GM21526 (cell line): ENCODE measurements at regions not wholly inside any gene's neighbourhood (a gene's known extent, or its start where the extent isn't known, plus 50 kb on each side); places are given as distances from the start of the nearest gene placed in this dataset.
"Not testable (repeated sequence)": the region's sequence is repeated elsewhere in the genome, so short reads cannot be mapped to it uniquely, and the experiment has no call there.

ENCODE experiments used
- ATAC-seq: cut with Tn5 transposase; IDR thresholded peaks from one replicate; pipeline ENCODE4 v1.9.1; 2021; ENCODE audit warnings: moderate library complexity; ENCODE audit not compliant: unreplicated experiment, low FRiP score

DNA sequence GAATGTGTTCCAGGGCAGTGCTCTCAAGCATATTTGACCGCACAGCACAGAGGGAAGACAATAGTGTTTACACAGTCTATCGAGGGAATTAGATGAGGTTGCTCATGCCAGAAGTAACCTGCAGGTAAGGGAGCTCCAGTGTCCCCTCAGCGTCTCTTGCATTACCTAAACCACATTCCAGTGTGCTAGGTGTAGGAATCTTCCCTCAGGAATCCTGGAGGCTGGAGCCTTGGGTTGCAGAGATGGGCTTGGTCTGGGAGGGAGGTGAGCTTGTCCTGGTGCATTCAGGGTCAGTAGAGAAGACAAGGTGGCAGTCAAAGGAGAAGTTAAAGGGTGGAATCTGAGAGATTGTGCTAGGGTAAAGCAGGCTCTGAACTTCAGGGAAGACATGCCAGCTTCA, 56.3 kb downstream of the SOX14 start:
- no peak for ATAC-seq

- ATAC-seq: no peak
Observed at GRCh38 chr3:137835096-137835495, 71.0 kb downstream of the SOX14 start.

DNA sequence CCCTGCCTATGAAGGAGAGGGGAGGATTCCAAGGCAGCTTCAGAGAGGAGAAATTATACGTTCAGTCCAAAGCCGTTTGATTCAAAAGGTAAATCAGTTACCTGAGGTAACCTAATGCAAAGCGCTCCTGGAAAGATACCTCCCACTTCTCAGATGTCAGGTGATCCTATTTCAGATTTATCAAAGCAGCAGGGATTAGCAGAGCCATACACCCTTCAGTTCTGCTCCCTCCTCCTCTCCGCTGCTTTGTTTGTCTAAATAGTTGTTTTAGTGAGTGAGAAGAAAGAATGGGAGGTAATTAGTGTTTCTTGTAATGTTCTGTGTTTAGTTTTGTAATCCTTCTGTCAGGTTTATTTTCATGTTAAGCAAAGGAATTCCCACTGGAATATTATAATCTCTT, 81.1 kb downstream of the SOX14 start:
- ATAC-seq: no peak

- ATAC-seq: no peak
Observed at GRCh38 chr3:137845666-137846065, 81.6 kb downstream of the SOX14 start.

DNA sequence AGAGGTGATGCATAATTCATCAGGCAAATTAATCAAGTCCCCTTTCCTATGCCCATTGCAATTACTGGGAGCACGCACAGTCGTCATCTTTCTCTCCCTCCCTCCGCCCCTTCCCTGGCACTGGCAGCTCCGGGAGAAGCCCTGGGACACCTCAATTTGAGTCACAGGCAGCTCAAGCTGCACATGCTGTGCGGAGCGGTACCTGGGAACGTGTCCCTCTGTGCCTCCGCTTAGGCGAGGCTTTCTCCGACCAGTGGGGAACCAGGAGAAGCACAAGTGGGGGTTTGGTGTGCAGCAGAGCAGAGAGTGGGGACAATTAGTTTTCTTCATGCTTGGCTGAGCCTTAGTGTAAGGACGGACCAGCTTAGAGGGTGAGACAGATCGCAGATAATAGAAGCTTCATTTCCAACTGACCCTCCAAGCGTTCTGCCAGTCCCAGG, 88.3 kb downstream of the SOX14 start:
- ATAC-seq: no peak

GRCh38 chr3:137854533-137855261, 90.6 kb downstream of the SOX14 start:
- ATAC-seq: no peak

DNA sequence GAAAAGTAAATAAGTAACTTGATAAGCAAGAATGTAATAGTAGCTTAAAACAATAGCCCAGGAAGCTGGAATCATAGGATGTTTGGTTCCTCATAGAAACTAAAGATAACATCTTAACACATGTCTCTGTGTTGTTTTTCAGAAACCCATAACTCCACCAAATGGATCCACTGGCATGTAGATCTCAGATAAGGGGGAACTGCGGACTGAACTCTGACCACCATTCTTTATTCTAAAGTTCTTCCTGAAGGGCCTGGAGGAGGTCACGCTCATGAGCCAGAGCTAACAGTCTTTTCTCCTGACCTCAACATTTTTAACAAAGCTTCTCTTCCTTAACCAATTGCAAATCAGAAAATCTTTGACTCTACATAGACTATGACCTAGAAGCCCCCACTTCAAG, 101.9 kb downstream of the SOX14 start:
- no peak for ATAC-seq

GRCh38 chr3:137866933-137867332, 102.8 kb downstream of the SOX14 start:
- no peak for ATAC-seq

GRCh38 chr3:137867611-137868010, 103.5 kb downstream of the SOX14 start:
- no peak for ATAC-seq

DNA sequence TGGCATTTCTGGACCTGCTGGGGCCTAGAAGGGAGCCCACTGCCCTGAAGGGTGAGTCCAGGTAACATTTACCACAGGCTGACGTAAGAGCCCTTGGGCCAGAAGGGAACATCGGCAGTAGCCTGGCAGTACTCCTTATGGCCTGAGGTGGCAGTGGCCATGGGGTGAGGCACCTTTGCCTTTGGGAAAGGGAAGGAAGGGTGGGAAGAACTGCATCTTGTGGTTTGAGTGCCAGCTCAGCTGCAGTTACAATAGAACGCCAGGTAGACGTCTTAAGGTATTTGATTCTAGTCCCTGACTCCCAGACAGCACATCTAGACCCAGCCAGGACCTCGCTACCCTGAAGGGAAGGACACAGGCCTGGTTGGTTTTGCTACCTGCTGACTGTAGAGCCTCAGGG, 104.9 kb downstream of the SOX14 start:
- no peak for ATAC-seq

- not testable (repeated sequence) for ATAC-seq
Observed at GRCh38 chr3:137872589-137872988, 108.5 kb downstream of the SOX14 start.

- ATAC-seq: not testable (repeated sequence)
Observed at GRCh38 chr3:137896842-137897241, 113.1 kb upstream of the CLDN18 start.

DNA sequence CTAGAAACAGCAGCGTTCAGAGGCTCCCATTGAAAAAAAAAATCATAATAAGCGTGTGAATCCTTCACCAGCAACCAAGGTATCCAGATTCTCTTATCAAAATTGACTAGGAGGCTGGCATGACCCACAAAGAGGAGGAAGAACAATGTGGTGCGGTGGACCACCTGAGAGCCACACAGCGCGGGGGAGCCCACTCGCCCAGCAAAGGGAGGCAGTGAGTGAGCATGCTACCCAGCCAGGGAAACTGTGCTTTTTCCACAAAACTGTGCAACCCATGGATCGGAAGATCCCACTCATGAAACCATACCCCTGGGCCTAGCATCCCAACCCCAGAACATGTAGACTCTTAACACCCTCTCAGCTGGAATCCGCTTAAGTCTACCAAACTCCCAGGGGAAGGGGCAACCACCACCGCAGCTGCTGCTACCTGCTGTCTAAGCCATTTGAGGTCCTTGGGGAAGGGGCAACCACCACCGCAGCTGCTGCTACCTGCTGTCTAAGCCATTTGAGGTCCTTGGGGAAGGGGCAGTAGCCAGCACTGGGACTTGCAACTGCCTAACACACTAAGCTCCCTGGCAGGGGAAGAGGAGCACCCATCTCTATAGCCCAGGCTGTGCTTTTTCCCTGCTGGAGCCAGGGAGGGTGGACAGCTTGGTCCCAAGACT, 102.8 kb upstream of the CLDN18 start:
- ATAC-seq: no peak

- ATAC-seq: no peak
Observed at GRCh38 chr3:137924628-137925027, 85.3 kb upstream of the CLDN18 start.

DNA sequence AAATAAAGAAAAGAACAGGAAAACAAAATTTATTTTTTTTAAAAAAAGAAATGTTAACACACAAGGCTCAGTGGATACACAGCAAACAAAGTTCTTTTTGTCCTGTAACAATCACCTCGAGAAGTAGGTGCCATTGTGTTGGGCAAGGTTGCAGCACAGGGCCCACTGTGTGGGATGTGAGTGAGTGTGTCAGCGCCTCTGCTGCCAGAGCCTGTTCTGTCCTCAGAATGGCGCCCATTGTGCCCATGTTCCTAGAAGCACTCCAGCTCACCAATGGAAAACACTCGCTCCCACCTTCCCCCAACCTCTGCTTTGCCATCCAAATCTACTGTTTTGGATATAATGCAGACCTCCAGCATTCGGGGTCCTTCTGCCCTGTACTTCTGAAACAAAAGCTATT, 84.9 kb upstream of the CLDN18 start:
- ATAC-seq: no peak

GRCh38 chr3:137926991-137927390, 83.0 kb upstream of the CLDN18 start:
- ATAC-seq: no peak

DNA sequence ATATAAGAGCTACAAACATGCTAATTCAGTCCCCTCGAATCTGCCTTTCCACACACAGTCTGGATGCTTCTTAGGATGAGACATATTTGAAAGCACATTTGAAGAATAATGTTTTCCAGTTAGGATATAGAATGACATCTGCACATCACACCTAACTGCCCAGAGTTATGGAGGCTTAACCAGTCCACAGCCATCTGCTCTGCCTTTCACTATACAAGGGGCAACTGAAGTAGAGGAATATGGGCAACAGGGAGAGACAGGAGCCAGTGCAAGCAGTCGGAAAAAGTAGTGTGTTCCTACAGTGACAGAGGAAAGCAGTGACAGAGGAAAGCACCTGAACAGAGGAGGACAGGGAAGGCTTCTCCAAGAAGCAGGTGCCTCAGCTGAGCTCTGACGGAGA, 79.0 kb upstream of the CLDN18 start:
- ATAC-seq: no peak

DNA sequence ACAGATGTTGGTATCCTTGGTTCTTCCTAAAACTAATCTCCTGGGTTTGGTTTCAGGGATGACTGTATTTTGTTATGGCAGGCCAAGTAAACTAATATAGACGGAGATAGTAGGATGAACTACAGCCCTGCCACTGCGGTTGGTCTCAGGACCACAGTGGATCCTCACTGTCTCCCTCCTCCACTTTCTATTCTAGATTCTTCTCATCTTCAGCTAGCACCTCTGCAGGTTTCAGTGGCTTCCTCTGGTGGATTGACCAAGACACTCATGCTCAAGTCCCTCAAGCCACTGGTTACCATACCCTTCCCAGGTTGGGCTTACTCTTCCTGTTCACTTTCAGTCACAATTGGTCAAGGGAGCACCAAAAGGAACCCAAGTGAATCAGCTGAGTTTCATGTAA, 71.1 kb upstream of the CLDN18 start:
- no peak for ATAC-seq

DNA sequence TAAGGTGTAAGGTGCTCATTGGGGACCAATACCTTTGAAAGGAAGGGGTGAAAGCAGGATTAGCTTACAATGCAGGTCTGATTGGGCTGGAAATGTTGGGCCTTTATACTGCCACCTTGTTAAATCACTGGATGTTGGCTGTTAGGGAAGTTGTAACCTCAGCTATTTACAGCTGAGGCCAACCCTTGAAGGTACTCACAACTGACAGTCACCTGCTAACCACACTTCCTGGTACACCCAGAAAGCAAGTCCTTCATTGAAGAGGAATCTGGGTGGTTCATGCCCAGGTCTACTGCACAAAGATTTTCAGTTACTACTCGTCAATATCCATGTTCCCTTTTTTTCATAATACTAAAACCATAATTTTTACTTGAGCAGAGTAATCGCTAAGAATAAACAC, 65.4 kb upstream of the CLDN18 start:
- ATAC-seq: no peak

- ATAC-seq: peak; percentile 77
Observed at GRCh38 chr3:137946356-137946973, 63.5 kb upstream of the CLDN18 start.

DNA sequence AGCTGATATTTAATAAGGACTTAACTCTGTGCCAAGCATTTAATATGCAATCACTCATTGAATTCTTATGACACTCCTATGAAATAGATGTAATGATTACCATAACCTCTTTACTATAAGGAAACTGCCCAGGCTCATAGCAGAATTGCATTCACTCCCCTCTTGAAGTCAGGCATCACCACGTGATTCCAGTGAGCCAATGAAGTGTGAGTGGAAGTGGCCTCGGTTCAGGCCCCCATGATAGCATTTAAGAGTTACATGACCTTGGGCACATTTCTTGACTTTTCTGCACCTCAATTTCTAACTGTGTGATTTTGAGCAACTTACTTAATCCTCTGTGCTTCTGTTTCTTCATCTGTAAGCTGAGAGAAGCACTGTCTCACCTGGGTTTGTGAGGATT, 62.8 kb upstream of the CLDN18 start:
- no peak for ATAC-seq
